ENCODE measurements at regions not wholly inside any gene's neighbourhood (a gene's known extent, or its start where the extent isn't known, plus 50 kb on each side); places are given as distances from the start of the nearest gene placed in this dataset.
"Not testable (repeated sequence)": the region's sequence is repeated elsewhere in the genome, so short reads cannot be mapped to it uniquely, and the experiment has no call there.

DNA sequence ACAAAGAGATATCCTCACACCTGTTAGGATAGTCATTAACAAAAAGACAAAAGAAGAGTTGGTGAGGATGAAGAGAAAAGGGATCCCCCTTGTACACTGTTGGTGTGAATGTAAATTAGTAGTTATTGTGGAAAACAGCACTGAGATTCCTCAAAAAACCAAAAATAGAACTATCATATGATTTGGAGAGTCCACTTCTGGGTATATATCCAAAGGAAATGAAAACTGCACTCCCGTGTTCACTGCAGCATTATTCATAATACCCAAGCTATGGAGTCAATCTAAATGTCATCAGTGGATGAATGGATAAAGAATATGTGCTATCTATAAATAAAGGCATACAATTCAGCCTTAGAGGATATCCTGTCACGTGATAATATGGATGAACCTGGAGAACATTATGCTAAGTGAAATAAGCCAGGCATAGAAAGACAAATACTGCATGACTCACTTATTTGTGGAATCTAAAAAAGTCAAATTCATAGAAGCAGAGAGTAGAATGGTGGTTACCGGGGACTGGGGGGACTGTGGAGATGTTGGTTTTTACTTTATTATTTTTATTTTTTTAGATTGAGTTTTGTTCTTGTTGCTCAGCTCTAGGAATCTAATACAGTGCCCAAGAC lies 114.6 kb upstream of the PABPC3 start:
- TF ChIP-seq, protein P1, sequence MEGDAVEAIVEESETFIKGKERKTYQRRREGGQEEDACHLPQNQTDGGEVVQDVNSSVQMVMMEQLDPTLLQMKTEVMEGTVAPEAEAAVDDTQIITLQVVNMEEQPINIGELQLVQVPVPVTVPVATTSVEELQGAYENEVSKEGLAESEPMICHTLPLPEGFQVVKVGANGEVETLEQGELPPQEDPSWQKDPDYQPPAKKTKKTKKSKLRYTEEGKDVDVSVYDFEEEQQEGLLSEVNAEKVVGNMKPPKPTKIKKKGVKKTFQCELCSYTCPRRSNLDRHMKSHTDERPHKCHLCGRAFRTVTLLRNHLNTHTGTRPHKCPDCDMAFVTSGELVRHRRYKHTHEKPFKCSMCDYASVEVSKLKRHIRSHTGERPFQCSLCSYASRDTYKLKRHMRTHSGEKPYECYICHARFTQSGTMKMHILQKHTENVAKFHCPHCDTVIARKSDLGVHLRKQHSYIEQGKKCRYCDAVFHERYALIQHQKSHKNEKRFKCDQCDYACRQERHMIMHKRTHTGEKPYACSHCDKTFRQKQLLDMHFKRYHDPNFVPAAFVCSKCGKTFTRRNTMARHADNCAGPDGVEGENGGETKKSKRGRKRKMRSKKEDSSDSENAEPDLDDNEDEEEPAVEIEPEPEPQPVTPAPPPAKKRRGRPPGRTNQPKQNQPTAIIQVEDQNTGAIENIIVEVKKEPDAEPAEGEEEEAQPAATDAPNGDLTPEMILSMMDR (IDR thresholded peaks at IDR 0.05): not testable (repeated sequence)
- TF ChIP-seq POLR2A (IDR thresholded peaks at IDR 0.05); POLR2AphosphoS5 (IDR thresholded peaks at IDR 0.05); EP300 (IDR thresholded peaks at IDR 0.05; ENCODE audit: low read depth): not testable (repeated sequence)
